OCI-LY1 (cell line): ENCODE measurements at regions not wholly inside any gene's neighbourhood (a gene's known extent, or its start where the extent isn't known, plus 50 kb on each side); places are given as distances from the start of the nearest gene placed in this dataset.

Experiments
- EZH2 ChIP-seq: fragments of 200-600 bp; sonication (generic), shearing (Covaris generic); IDR thresholded peaks from 2 replicates; pipeline ENCODE4 v1.8.0; 2017; ENCODE audit warnings: borderline replicate concordance, mixed run types, mild to moderate bottlenecking, antibody characterized with exemption, low read length, moderate library complexity, mixed read lengths
- TF ChIP-seq, protein P1 (sequence below): fragments of 200-600 bp; sonication (generic), shearing (Covaris generic); IDR thresholded peaks from 2 replicates; pipeline ENCODE4 v1.5.1; 2017; ENCODE audit warnings: mild to moderate bottlenecking, antibody characterized with exemption, low read length, moderate library complexity, mixed read lengths

DNA sequence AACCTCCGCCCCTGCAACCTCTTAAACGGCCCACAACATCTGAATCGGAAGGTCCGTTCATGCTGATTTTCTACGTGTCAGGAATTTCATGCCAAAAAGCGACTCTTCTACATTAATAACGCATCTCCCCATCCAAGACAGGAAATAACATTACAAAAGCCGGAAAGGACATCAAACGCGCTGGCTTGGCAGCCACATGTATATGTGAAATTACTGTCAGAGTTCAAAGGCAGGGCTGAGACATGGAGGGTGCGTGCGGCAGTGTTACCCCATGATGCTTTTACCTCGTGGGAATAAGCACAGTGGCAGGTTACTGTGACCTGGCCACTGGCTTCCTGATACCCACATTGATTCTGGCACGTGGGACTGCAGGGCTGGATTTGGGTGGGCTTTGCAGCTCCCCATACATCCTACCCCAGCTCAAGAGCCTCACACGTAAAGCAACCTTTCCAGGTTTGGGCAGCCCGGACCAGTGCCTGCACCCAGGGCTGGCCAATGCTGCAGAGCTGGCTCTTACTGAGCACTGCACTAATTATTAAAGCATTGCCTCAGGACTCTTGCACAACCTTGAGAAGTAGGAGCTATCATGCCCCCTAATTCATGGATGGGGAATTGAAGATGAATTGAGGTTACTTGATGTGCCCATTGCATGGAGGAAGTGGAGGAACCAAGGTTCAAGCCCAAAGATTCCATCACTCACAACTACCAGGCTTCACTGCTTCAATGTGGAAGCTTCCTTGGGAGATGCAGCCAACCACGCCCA, 120.6 kb upstream of the FOXF1 start:
- TF ChIP-seq, protein P1, sequence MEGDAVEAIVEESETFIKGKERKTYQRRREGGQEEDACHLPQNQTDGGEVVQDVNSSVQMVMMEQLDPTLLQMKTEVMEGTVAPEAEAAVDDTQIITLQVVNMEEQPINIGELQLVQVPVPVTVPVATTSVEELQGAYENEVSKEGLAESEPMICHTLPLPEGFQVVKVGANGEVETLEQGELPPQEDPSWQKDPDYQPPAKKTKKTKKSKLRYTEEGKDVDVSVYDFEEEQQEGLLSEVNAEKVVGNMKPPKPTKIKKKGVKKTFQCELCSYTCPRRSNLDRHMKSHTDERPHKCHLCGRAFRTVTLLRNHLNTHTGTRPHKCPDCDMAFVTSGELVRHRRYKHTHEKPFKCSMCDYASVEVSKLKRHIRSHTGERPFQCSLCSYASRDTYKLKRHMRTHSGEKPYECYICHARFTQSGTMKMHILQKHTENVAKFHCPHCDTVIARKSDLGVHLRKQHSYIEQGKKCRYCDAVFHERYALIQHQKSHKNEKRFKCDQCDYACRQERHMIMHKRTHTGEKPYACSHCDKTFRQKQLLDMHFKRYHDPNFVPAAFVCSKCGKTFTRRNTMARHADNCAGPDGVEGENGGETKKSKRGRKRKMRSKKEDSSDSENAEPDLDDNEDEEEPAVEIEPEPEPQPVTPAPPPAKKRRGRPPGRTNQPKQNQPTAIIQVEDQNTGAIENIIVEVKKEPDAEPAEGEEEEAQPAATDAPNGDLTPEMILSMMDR = no peak
- TF ChIP-seq EZH2 = no peak
